T-helper 22 cell (primary cell): ENCODE measurements at regions not wholly inside any gene's neighbourhood (a gene's known extent, or its start where the extent isn't known, plus 50 kb on each side); places are given as distances from the start of the nearest gene placed in this dataset.
"Not testable (repeated sequence)": the region's sequence is repeated elsewhere in the genome, so short reads cannot be mapped to it uniquely, and the experiment has no call there.

ENCODE experiments used
- DNase-seq: peaks from one replicate; pipeline ENCODE4 v3.0.0-alpha.2; 2020; ENCODE audit warnings: low read depth

GRCh38 chr9:97248252-97248651, 59.2 kb upstream of the CCDC180 start:
- not testable (repeated sequence) for DNase-seq

- no peak for DNase-seq
Observed at GRCh38 chr9:97243606-97244005, 63.9 kb upstream of the CCDC180 start.

- not testable (repeated sequence) for DNase-seq
Observed at GRCh38 chr9:97241430-97241829, 66.0 kb upstream of the CCDC180 start.

DNA sequence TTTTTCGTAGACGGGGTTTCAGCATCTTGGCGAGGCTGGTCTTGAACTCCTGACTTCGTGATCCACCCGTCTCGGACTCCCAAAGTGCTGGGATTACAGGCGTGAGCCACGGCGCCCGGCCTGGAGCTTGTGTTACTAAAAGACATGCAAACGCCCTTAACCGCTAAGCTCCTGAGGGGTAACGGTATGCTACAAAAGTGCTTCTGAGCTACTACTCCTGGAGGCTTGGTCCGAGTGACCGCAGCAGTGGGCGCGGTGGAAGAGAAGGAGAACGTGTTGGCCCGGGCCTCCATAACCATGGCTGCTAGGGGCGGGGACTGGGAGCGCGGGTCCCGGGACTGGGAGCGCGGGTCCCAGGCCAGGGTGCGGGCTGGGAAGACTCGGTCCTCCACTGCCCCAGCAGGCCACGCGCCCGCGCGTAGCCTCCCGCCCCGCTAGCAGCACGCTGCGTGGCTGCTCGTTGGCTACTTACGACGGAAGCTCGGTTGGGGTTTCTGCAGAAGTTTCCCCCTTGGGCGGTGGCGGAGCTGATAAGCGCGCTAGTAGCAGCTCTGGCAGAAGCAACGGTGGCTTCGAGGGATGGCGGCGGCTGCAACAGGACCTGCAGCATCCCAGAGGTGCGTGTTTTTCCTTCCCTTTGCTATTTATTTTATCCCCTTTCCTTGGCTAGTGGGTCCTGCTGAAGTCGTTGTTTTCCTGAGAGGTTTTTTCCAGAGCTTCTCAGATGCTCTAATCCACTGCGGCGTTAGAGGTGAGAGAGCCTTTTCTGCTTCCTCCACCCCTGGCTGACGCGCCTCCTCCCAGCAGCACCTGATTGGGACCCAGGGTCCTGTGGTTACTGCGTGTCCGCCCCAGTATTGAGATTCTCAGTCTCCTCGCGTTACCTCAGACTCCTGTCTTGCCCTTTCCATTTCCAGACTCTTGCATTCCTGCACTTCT, 69.2 kb upstream of the CCDC180 start:
- peak; percentile 45 for DNase-seq

- DNase-seq: no peak
Observed at GRCh38 chr9:97237311-97237786, 70.1 kb upstream of the CCDC180 start.

GRCh38 chr9:97233009-97233400, 74.5 kb upstream of the CCDC180 start:
- not testable (repeated sequence) for DNase-seq

DNA sequence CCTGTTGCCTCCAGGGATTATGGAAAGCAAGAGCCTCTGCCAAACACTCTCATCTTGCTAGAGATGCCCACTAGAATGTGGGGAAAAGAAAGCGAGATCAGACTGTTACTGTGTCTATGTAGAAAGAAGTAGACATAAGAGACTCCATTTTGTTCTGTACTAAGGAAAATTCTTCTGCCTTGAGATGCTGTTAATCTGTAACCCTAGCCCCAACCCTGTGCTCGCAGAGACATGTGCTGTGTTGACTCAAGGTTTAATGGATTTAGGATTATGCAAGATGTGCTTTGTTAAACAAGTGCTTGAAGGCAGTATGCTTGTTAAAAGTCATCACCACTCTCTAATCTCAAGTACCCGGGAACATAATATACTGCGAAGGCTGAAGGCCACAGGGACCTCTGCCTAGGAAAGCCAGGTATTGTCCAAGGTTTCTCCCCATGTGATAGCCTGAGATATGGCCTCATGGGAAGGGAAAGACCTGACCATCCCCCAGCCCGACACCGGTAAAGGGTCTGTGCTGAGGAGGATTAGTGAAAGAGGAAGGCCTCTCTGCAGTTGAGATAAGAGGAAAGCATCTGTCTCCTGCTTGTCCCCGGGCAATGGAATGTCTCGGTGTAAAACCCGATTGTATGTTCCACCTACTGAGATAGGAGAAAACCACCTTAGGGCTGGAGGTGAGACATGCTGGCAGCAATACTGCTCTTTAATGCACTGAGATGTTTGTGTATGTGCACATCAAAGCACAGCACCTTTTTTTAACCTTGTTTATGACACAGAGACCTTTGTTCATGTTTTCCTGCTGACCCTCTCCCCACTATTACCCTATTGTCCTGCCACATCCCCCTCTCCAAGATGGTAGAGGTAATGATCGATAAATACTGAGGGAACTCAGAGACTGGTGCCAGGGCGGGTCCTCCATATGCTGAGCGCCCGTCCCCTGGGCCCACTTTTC, 75.1 kb upstream of the CCDC180 start:
- DNase-seq: not testable (repeated sequence)

GRCh38 chr9:97222393-97222792, 85.1 kb upstream of the CCDC180 start:
- not testable (repeated sequence) for DNase-seq

DNA sequence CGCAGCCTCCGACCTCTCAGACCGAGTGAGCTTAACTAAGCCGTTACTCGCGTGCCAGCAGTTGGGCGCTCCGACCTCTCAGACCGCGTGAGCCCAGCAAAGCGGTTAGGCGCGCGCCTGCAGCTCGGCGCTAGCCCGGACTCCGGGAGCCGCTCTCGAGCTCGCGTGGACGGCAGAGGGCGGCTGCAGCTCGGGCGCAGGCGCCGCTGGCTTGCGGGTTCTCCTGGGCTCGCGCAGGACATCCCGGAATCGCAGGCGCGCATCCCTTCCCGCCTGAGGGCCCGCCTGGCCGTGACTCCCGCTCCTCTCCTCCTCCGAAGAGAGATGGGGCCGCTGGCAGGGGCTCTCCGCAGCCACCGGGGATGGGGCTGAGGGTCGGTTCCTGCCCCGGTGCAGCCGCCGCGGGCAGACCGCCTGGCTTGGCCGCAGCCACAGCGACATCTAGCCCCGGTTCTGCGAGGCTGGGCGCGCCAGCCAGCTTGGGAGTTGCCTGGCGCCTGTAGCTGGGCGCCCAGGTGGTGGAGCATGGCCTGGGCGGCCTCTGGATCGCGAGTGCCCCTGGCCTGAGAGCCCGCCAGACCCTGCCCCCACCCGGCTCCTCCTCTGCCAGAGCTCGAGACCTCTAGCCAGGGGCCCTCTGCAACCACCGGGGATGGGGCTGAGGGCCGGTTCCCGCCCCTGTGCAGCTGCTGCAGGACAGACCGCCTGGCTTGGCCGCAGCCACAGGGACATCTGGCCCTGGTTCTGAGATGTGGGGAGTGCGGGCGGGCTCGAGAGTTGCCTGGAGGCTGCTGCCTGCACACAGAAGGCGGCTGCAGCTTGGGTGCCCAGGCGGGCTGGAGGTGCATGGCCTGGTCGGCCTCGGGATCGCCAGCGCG, 85.7 kb upstream of the CCDC180 start:
- DNase-seq: peak; percentile 10

GRCh38 chr9:97220894-97221477, 86.5 kb upstream of the CCDC180 start:
- DNase-seq: no peak

GRCh38 chr9:97220396-97220795, 87.1 kb upstream of the CCDC180 start:
- not testable (repeated sequence) for DNase-seq

DNA sequence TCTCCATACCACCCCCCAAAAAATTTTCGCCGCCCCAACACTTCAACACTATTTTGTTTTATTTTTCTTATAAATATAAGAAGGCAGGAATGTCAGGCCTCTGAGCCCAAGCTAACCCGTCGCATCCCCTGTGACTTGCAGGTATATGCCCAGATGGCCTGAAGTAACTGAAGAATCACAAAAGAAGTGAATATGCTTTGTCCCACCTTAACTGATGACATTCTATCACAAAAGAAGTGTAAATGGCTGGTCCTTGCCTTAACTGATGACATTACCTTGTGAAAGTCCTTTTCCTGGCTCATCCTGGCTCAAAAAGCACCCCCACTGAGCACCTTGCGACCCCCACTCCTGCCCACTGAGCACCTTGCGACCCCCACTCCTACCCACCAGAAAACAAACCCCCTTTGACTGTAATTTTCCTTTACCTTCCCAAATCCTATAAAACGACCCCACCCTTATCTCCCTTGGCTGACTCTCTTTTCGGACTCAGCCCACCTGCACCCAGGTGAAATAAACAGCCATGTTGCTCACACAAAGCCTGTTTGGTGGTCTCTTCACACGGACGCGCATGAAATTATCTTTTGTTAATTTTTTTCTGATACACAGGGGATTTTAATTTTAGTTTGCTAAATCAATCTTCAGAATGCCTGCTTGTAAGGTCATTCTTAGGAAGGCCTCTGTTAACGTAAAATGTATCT, 87.9 kb upstream of the CCDC180 start:
- DNase-seq: not testable (repeated sequence)

- not testable (repeated sequence) for DNase-seq
Observed at GRCh38 chr9:97215127-97215526, 92.3 kb upstream of the CCDC180 start.

GRCh38 chr9:97214556-97214955, 92.9 kb upstream of the CCDC180 start:
- not testable (repeated sequence) for DNase-seq

DNA sequence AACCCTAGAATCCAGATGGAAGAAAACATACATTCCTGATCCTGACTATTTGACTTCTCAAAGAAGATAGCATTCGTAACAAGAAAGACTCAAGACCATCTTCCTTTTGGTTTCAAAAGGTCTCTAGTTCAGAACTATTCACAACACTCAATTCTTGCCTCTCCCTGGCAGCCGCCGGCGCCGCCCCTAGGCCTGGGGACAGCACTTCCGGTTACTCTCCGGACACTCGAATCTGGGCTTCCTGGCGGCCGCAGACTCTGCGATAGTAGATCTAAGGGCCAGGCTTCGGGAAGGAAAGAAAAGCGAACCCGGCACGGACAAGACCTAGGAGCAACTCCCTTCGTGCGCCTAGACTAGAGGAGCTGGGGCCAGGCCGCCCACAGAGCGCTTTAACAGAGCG, 107.8 kb upstream of the CCDC180 start:
- not testable (repeated sequence) for DNase-seq

DNA sequence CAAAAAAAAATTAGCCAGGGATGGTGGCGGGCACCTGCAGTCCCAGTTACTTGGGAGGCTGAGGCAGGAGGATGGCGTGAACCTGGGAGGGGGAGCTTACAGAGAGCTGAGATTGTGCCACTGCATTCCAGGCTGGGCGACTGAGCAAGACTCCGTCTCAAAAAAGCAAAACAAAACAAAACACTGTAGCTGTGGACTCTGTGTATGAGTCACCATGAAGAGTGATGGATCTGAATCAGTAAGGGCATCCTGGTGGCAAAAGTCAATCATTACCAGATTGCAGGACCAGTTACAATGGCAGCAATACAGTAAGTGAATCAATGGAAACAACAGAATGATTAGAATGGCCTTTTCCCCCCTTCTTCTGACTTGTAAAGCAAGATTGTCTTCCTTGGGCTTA, 113.7 kb upstream of the CCDC180 start:
- DNase-seq: not testable (repeated sequence)

DNA sequence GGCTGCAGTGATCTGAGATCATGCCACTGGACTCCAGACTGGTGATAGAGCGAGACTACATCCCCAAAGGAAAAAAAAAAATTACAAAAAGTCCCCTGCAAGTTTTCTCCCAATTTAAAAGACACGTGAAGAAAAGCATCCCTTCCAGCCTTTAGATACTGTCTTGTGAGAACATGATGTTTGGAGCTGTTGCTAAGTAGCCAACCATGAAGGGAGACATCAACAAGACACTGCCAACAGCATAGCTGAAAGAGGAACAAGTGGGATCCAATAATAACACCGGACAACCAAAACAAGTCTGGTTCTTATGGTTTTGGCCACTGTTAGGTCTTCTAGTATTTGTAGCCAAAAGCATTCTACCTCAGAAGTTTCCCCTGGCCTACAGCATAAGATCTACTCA, 118.9 kb upstream of the CCDC180 start:
- DNase-seq: no peak

- DNase-seq: not testable (repeated sequence)
Observed at GRCh38 chr9:97187706-97188105, 119.8 kb upstream of the CCDC180 start.

GRCh38 chr9:97186493-97186892, 121.0 kb upstream of the CCDC180 start:
- no peak for DNase-seq

DNA sequence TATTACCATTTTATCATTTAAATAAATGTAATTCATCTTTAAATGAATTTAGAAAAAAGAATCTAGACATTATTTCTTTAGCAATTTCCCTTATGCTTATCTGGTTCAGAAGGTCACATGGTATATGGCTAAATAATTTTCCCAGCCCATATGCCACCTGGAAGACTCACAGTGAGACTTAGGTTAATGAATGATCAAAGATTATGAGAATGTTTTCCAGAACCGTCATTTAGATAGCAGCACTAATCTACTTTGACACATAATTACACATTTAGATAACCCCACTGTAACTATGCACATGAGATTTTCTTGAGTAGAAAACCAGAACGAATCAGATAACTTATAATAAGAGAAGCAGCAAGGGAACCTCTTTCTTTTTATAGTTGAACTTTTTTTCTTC, 124.9 kb upstream of the CCDC180 start:
- DNase-seq: not testable (repeated sequence)
